ENCODE measurements at regions not wholly inside any gene's neighbourhood (a gene's known extent, or its start where the extent isn't known, plus 50 kb on each side); places are given as distances from the start of the nearest gene placed in this dataset.

DNA sequence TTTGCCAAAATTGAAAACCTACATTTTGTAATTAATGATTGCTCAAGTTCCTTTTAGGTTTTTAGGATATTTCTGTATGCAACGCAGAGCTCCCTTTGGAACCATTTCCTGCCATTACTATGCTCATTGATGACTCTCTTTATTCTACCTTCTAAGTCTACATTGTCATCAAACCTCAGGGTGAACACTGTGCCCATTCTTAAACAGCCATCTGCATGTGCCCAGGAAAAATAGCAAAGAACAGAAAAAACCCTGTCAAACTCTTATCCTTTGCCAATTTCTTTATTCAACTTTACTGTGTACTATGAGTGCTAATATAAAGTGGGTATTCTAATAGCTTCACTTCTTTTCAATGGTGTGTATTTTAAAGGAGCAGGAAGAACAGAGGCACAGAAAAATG lies 1455.9 kb downstream of the ADGRL3 start:
- 0% methylated on average over 1 of the region's 1 CpG for WGBS (ENCODE audit: low lambda C conversion rate)
- no peak for DNase-seq (ENCODE audit: low spot score)
- Histone ChIP-seq H3K4me2 (ENCODE audit: low read depth, low read length) (no peak overlapping the region), H3K27me3 (ENCODE audit: control insufficient read depth in 1 of 2, insufficient read depth in 2 of 2, low read length in 2 of 2) (no peaks in the 10 kb centered on the region), H3K9ac (ENCODE audit: insufficient read depth, low read depth, low read length) (no peak overlapping the region), H3K79me2 (ENCODE audit: insufficient read depth, low read length) (no peaks in the 10 kb centered on the region), H3K36me3 (replicated peaks in 1 of 2; ENCODE audit: control insufficient read depth in 1 of 2, insufficient read depth in 2 of 2, low read length in 2 of 2) (no peaks in the 10 kb centered on the region), H2AFZ (ENCODE audit: low read length) (no peak overlapping the region), H3K9me3 (ENCODE audit: low read length) (no peaks in the 10 kb centered on the region), H3K27ac (ENCODE audit: extremely low read length, insufficient read depth, low read length) (no peak overlapping the region), H3K4me3 (replicated peaks in 1 of 3; ENCODE audit: insufficient read depth in 1 of 3, low read depth in 2 of 3, low read length in 3 of 3) (no peak overlapping the region), H3K4me1 (ENCODE audit: insufficient read depth, low read length) (no peaks in the 10 kb centered on the region), H4K20me1 (ENCODE audit: insufficient read depth, low read length) (no peaks in the 10 kb centered on the region)
- no TSS peak for BruUV-seq (replicated peaks)
- TF ChIP-seq MYPOP (CRISPR knock-in tag; IDR thresholded peaks at IDR 0.05) (no peak), CC2D1A (CRISPR knock-in tag; IDR thresholded peaks at IDR 0.05) (no peak), HOMEZ (CRISPR knock-in tag; IDR thresholded peaks at IDR 0.05; ENCODE audit: low read depth) (no peak), HNF4G (IDR thresholded peaks at IDR 0.05; ENCODE audit: borderline replicate concordance, low read depth, low read length) (no peak), HNF4G (CRISPR knock-in tag; IDR thresholded peaks at IDR 0.05; ENCODE audit: borderline replicate concordance, low read depth) (no peak), RFXAP (CRISPR knock-in tag; IDR thresholded peaks at IDR 0.05; ENCODE audit: borderline replicate concordance) (no peak), KLF15 (CRISPR knock-in tag; IDR thresholded peaks at IDR 0.05; ENCODE audit: borderline replicate concordance) (no peak), ZNF879 (CRISPR knock-in tag; IDR thresholded peaks at IDR 0.05) (no peak), ZNF761 (CRISPR knock-in tag; conservative IDR thresholded peaks at IDR 0.05) (no peak), ZNF331 (CRISPR knock-in tag; IDR thresholded peaks at IDR 0.05) (no peak), ZNF17 (CRISPR knock-in tag; IDR thresholded peaks at IDR 0.05) (no peak), GTF3A (CRISPR knock-in tag; conservative IDR thresholded peaks at IDR 0.05) (no peak), ARID3A (IDR thresholded peaks at IDR 0.05; ENCODE audit: low read depth, low read length) (no peak), ZNF143 (CRISPR knock-in tag; IDR thresholded peaks at IDR 0.05) (no peak), HNRNPUL1 (IDR thresholded peaks at IDR 0.05; ENCODE audit: low read depth, low read length) (no peak)
- TF ChIP-seq, protein P1, sequence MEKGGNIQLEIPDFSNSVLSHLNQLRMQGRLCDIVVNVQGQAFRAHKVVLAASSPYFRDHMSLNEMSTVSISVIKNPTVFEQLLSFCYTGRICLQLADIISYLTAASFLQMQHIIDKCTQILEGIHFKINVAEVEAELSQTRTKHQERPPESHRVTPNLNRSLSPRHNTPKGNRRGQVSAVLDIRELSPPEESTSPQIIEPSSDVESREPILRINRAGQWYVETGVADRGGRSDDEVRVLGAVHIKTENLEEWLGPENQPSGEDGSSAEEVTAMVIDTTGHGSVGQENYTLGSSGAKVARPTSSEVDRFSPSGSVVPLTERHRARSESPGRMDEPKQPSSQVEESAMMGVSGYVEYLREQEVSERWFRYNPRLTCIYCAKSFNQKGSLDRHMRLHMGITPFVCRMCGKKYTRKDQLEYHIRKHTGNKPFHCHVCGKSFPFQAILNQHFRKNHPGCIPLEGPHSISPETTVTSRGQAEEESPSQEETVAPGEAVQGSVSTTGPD (CRISPR knock-in tag; IDR thresholded peaks at IDR 0.05) = no peak
- TF ChIP-seq, protein P2, sequence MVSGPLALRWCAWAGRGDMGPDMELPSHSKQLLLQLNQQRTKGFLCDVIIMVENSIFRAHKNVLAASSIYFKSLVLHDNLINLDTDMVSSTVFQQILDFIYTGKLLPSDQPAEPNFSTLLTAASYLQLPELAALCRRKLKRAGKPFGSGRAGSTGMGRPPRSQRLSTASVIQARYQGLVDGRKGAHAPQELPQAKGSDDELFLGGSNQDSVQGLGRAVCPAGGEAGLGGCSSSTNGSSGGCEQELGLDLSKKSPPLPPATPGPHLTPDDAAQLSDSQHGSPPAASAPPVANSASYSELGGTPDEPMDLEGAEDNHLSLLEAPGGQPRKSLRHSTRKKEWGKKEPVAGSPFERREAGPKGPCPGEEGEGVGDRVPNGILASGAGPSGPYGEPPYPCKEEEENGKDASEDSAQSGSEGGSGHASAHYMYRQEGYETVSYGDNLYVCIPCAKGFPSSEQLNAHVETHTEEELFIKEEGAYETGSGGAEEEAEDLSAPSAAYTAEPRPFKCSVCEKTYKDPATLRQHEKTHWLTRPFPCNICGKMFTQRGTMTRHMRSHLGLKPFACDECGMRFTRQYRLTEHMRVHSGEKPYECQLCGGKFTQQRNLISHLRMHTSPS (CRISPR knock-in tag; IDR thresholded peaks at IDR 0.05; ENCODE audit: low read depth) = no peak
- ChIA-PET CTCF (ENCODE audit: low intra/inter-chr PET ratio, low total read pairs) (no interaction called here), POLR2A (no interaction called here)
- ATAC-seq = no peak
- intact Hi-C loops (cut with micrococcal nuclease; ENCODE audit: unreplicated experiment) (no loop called here), in situ Hi-C loops (cut with HindIII; ENCODE audit: extremely low pct_ligation_motif_present, low pct_unique_long_range_greater_than_20kb) (no loop called here)
- FAIRE-seq = no peak

All from HepG2 (cell line).